B cell (primary cell): ENCODE measurements at regions not wholly inside any gene's neighbourhood (a gene's known extent, or its start where the extent isn't known, plus 50 kb on each side); places are given as distances from the start of the nearest gene placed in this dataset.

ENCODE experiments used
- EZH2 ChIP-seq: IDR thresholded peaks from 2 replicates; pipeline ENCODE4 v1.6.1; 2012; ENCODE audit warnings: borderline replicate concordance, low read depth, mild to moderate bottlenecking, moderate library complexity, low read length; ENCODE audit not compliant: insufficient read depth, poor library complexity, severe bottlenecking
- TF ChIP-seq, protein P1 (sequence below): fragments of 200-600 bp; IDR thresholded peaks from one replicate; pipeline ENCODE4 v1.8.0; 2022; ENCODE audit warnings: antibody characterized with exemption, mild to moderate bottlenecking

DNA sequence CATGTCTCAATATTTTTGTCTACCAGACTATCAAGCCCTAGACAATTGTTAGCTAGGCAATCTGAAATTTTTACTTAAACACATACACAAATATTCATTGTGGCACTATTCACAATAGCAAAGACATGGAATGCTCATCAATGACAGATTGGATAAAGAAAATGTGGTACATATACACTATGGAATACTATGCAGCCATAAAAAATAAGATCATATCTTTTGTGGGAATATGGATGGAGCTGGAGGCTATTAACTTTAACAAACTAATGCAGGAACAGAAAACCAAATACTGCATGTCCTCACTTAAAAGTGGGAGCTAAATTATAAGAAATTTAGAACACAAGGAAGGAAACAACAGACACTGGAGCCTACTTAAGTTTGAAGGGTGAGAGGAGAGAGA is 288.6 kb upstream of the MIR17HG start:
- no peak for TF ChIP-seq EZH2
- TF ChIP-seq, protein P1, sequence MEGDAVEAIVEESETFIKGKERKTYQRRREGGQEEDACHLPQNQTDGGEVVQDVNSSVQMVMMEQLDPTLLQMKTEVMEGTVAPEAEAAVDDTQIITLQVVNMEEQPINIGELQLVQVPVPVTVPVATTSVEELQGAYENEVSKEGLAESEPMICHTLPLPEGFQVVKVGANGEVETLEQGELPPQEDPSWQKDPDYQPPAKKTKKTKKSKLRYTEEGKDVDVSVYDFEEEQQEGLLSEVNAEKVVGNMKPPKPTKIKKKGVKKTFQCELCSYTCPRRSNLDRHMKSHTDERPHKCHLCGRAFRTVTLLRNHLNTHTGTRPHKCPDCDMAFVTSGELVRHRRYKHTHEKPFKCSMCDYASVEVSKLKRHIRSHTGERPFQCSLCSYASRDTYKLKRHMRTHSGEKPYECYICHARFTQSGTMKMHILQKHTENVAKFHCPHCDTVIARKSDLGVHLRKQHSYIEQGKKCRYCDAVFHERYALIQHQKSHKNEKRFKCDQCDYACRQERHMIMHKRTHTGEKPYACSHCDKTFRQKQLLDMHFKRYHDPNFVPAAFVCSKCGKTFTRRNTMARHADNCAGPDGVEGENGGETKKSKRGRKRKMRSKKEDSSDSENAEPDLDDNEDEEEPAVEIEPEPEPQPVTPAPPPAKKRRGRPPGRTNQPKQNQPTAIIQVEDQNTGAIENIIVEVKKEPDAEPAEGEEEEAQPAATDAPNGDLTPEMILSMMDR: no peak
